Lower leg skin (tissue), 4 donors: ENCODE measurements at regions not wholly inside any gene's neighbourhood (a gene's known extent, or its start where the extent isn't known, plus 50 kb on each side); places are given as distances from the start of the nearest gene placed in this dataset.

Experiments
- DNase-seq, 2 donors: peaks; one replicate each; pipeline ENCODE4 v3.0.0-alpha.2; 2019; ENCODE audit warnings: low spot score in 2 of 2
- H3K4me3 ChIP-seq: fragments of 200-600 bp; sonication (generic); 2 replicates; pipeline ENCODE4 v1.5.1; 2017; ENCODE audit warnings: mild to moderate bottlenecking, low read depth; ENCODE audit not compliant: poor library complexity, severe bottlenecking
- POLR2A ChIP-seq, 2 donors: fragments of 450-650 bp; IDR thresholded peaks; one replicate each; pipeline ENCODE4 v1.6.1; 2016 to 2017; ENCODE audit warnings: antibody characterized with exemption in 2 of 2, mild to moderate bottlenecking in 1 of 2, moderate library complexity in 1 of 2
- WGBS, 2 donors: methylation state at CpG; one replicate each; pipeline ENCODE4 v1.1.5; 2018; 5-methylcytosine and 5-hydroxymethylcytosine counted together
- intact Hi-C: fragments of 100-400 bp; cut with DNase I; formaldehyde crosslinking; loops from one replicate; pipeline ENCODE4 v1.15.0; 2023; ENCODE audit warnings: low total_unique reads
- TF ChIP-seq, protein P1 (sequence below), 3 donors: fragments of 450-650 bp; IDR thresholded peaks; one replicate each; pipeline ENCODE4 v1.5.1; 2016; ENCODE audit warnings: antibody characterized with exemption in 3 of 3, mild to moderate bottlenecking in 3 of 3, moderate library complexity in 2 of 3

DNA sequence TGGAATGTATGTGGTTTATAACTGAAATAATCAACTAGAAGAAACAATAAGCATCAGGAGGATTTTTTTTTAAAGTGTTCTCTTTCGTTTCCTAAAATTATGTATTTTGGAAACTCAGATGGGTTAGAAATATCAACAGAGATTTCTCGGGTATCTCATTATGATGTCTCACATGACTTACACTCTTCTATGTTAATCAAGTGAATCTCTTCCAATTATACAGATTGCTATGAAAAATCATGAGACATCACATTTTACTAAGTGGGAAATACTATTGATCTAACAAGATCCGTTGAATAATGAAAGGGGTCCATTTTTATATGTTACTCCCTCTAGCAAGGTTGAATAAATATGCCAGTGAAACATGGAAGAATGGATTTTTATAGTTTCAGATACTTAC is 54.7 kb upstream of the NRIP1 start:
- intact Hi-C loops: no loop called here
- no peak for DNase-seq
- WGBS, 2 donors: 68 to 76% methylated on average over 3 of the region's 3 CpGs
- TF ChIP-seq, protein P1, sequence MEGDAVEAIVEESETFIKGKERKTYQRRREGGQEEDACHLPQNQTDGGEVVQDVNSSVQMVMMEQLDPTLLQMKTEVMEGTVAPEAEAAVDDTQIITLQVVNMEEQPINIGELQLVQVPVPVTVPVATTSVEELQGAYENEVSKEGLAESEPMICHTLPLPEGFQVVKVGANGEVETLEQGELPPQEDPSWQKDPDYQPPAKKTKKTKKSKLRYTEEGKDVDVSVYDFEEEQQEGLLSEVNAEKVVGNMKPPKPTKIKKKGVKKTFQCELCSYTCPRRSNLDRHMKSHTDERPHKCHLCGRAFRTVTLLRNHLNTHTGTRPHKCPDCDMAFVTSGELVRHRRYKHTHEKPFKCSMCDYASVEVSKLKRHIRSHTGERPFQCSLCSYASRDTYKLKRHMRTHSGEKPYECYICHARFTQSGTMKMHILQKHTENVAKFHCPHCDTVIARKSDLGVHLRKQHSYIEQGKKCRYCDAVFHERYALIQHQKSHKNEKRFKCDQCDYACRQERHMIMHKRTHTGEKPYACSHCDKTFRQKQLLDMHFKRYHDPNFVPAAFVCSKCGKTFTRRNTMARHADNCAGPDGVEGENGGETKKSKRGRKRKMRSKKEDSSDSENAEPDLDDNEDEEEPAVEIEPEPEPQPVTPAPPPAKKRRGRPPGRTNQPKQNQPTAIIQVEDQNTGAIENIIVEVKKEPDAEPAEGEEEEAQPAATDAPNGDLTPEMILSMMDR (IDR thresholded peaks at IDR 0.05): no peak
- no peak for TF ChIP-seq POLR2A (IDR thresholded peaks at IDR 0.05)
- H3K4me3 ChIP-seq: no peak overlapping the region

DNA sequence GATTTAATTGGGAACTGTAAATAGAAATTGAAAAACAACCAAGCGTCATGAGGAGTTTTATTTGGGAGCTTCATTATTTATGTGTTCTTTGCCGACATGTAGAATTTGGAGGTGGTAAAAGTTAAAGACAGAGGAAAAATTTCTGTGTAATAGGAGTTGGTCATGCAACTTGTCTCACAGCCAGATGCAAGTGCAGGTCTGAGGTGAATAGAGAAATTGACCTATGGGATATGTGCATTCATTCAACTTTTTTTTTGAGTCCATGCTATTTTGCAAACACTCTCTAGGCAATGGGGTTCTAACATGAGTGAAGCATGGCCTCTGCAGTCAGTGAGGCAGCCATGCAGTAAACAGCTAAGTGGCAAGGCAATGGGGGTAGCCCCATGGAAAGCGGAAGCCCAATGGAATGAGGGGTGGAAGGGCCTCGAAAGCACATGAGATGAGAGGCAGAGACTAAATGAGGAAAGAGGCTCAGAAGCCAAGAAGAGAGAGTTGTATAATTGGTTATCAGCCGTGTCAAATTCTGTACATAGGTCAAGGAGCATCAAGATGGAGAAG is 56.4 kb upstream of the NRIP1 start:
- no peak for DNase-seq
- intact Hi-C loops: no loop called here
- H3K4me3 ChIP-seq: no peak overlapping the region
- no peak for TF ChIP-seq POLR2A (IDR thresholded peaks at IDR 0.05)
- TF ChIP-seq, protein P1 (IDR thresholded peaks at IDR 0.05): no peak
- whole genome bisulfite sequencing, 2 donors: 77 to 78% methylated on average over 5 of the region's 5 CpGs

DNA sequence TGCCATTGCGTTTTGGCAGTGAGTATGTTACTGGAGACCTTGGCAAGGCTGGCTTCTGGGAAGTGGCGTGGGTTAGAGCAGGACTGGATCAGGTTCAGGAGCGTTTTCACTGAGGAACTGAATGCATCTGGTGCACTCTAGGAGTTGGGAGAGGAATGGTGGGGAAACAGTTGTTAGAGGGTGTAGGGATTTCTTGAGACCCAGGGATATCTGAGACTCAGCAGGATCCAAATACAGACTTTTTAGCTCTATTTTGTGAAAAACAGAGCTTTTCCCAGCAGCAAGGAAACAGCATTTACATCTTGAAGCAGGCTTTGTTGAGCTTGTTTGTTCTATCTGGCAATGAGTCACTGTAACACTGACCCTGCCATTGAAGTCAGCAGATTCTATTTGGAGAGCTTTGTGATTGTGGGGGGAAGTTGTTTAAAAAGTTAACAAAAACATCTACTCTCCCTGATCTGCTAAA is 56.9 kb upstream of the NRIP1 start:
- no peak for DNase-seq
- 35 to 49% methylated on average over 3 of the region's 3 CpGs for WGBS, 2 donors
- no peak overlapping the region for H3K4me3 ChIP-seq
- intact Hi-C loops: no loop called here
- TF ChIP-seq, protein P1 (IDR thresholded peaks at IDR 0.05): no peak
- no peak for TF ChIP-seq POLR2A (IDR thresholded peaks at IDR 0.05)

DNA sequence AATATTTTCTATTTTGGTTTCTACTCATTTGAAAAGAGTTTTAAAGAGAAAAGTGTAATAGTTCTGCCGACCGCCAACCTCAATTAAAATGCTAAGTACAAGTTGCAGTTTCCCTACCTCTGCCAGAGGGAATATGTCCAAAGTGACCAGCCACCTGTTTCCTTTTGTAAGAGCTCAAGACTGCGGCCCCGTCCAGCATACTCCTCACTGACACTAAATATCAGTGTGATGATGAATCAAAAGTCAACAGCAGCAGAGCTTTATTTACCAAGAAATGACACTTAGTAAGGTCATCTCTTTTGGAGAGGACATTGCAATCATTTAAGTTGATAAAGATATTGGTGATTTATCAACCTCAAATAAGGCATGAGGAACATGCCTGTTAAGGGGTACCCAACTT is 57.4 kb upstream of the NRIP1 start:
- WGBS, 2 donors: 65 to 66% methylated on average over 4 of the region's 4 CpGs
- DNase-seq: no peak
- TF ChIP-seq POLR2A (IDR thresholded peaks at IDR 0.05): no peak
- TF ChIP-seq, protein P1 (IDR thresholded peaks at IDR 0.05): no peak
- no peak overlapping the region for H3K4me3 ChIP-seq
- intact Hi-C loops: no loop called here

DNA sequence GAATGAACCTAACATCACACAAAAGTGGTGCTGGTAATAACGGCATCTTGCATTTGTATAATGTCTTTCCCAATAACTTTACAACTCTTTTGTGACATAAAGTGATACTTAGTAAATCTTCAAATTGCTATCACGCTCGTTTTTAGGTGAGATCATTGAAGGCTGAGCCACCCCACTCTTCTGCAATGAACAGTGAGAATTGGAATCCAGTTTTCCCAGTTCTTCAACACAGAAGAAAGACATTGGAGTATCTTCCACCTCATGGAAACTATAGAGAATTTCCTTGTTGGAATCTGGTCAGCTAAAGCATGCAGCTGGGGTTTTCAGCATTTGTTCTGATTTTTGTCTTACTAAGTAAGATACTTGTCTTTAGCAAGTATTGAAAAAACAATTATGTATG is 59.9 kb upstream of the NRIP1 start:
- 46 to 48% methylated on average over 3 of the region's 3 CpGs for WGBS, 2 donors
- no peak overlapping the region for H3K4me3 ChIP-seq
- intact Hi-C loops: no loop called here
- TF ChIP-seq, protein P1 (IDR thresholded peaks at IDR 0.05): no peak
- no peak for TF ChIP-seq POLR2A (IDR thresholded peaks at IDR 0.05)
- DNase-seq: no peak

DNA sequence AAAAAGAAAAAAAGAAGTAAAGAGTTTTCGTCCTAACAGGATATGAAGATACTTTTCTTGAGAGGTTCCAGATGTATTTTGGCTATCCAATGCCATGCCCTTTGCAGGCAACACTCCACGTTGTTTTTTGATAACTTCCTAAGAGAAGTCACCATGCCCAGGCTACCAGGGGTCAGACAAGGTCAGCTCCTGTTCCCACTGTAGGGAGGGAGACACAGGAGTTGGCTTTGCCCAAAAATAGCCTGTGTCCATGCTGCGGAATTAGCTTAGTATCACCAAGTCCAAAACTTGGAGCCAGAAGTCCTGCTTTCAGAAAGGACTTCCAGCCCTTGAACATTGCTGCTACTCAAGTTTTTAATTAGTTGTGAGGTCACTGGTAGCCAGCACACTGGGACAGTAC is 62.1 kb upstream of the NRIP1 start:
- DNase-seq: no peak
- TF ChIP-seq POLR2A (IDR thresholded peaks at IDR 0.05): no peak
- TF ChIP-seq, protein P1 (IDR thresholded peaks at IDR 0.05): no peak
- intact Hi-C loops: no loop called here
- 58 to 59% methylated on average over 3 of the region's 3 CpGs for WGBS, 2 donors
- H3K4me3 ChIP-seq: no peak overlapping the region
